ENCODE measurements at regions not wholly inside any gene's neighbourhood (a gene's known extent, or its start where the extent isn't known, plus 50 kb on each side); places are given as distances from the start of the nearest gene placed in this dataset.

GRCh38 chr7:18082169-18082568 is 54.5 kb upstream of the PRPS1L1 start:
- TF ChIP-seq, protein P1, sequence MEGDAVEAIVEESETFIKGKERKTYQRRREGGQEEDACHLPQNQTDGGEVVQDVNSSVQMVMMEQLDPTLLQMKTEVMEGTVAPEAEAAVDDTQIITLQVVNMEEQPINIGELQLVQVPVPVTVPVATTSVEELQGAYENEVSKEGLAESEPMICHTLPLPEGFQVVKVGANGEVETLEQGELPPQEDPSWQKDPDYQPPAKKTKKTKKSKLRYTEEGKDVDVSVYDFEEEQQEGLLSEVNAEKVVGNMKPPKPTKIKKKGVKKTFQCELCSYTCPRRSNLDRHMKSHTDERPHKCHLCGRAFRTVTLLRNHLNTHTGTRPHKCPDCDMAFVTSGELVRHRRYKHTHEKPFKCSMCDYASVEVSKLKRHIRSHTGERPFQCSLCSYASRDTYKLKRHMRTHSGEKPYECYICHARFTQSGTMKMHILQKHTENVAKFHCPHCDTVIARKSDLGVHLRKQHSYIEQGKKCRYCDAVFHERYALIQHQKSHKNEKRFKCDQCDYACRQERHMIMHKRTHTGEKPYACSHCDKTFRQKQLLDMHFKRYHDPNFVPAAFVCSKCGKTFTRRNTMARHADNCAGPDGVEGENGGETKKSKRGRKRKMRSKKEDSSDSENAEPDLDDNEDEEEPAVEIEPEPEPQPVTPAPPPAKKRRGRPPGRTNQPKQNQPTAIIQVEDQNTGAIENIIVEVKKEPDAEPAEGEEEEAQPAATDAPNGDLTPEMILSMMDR (conservative IDR thresholded peaks at IDR 0.05; ENCODE audit: low read length): no peak
- TF ChIP-seq EZH2phosphoT487 (IDR thresholded peaks at IDR 0.05; ENCODE audit: borderline replicate concordance, low read depth, low read length): no peak
